ENCODE measurements at regions not wholly inside any gene's neighbourhood (a gene's known extent, or its start where the extent isn't known, plus 50 kb on each side); places are given as distances from the start of the nearest gene placed in this dataset.

DNA sequence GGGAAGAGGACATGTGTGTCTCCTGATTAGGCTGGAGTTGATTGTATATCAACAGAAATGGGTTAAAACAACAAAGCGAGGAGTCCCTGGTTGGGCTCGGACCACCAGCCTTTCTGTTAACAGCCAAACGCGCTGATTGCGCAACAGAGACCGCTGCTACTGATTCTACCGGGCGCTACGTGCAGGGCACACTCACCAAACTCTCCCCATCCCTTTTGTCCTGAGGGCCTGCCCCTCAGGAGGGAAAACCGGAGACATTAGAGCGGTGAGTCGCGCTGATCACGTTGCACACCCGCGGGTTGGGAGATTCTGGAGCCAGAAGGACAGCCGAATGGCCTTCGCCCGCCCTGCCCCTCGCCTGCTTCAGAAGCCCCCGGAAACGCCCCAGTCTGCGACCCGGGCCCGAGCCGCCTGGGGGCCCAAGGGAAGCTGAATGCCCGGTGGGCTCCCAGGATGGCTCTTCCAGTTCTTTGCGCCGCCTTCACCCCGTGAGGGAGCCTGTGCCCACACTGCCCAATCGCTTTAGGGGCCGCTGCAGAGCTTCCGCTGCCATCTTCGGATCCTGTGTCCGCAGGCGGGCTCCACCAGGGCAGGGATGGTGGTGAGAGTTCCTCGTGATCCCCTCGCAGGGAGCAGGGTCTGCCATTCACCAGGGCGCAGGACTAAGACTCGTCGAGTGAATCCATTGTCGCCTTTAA is 165.4 kb upstream of the NBPF11 start:
- Mint-ChIP-seq H3K4me1 (ENCODE audit: unreplicated experiment) (peaks cover 21% of the 10 kb centered on the region), H3K36me3 (ENCODE audit: low read depth, unreplicated experiment) (no peaks in the 10 kb centered on the region), H3K4me3 (ENCODE audit: unreplicated experiment) (peak overlapping the region; percentile 87), H3K27me3 (ENCODE audit: unreplicated experiment) (peaks cover 8% of the 10 kb centered on the region), H3K9me3 (ENCODE audit: unreplicated experiment) (no peaks in the 10 kb centered on the region), H3K27ac (ENCODE audit: unreplicated experiment) (no peak overlapping the region)
- no peak for DNase-seq (ENCODE audit: low spot score)
- TF ChIP-seq, protein P1, sequence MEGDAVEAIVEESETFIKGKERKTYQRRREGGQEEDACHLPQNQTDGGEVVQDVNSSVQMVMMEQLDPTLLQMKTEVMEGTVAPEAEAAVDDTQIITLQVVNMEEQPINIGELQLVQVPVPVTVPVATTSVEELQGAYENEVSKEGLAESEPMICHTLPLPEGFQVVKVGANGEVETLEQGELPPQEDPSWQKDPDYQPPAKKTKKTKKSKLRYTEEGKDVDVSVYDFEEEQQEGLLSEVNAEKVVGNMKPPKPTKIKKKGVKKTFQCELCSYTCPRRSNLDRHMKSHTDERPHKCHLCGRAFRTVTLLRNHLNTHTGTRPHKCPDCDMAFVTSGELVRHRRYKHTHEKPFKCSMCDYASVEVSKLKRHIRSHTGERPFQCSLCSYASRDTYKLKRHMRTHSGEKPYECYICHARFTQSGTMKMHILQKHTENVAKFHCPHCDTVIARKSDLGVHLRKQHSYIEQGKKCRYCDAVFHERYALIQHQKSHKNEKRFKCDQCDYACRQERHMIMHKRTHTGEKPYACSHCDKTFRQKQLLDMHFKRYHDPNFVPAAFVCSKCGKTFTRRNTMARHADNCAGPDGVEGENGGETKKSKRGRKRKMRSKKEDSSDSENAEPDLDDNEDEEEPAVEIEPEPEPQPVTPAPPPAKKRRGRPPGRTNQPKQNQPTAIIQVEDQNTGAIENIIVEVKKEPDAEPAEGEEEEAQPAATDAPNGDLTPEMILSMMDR (IDR thresholded peaks at IDR 0.05; ENCODE audit: unreplicated experiment), result no peak

DNA sequence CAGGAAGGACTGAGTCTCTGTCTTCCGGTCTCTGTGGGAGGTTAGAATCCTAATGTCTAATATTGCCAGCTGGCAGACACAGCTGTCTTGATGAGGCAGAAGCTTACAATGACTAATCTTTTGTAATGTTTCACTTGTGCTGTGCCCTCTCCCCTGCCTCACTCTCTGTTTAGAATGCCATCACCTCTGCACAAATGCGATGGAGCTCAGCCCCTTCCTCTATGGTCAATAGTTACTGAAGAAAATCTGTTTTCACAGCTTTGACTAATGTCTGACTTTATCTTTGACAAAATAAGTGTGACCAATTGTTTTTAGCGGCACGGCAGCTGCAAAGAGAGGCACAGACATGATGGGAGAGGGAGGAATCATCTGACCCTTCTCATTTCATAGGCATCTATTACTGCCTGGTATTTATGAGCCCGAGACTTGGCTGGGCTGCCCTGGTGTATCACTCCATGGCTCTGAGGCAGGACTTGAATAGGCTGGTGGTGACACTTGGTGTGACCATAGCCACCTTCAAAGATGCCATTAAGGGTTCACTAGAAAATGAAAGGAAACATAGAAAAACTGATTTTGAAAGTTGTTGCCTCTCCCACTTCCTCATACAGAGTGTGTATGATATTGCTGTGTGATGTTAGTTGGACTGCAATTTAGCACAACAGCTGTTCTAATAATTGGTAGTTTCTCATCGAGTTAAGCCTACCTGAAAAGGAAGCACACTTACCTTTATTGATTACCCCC is 163.2 kb upstream of the NBPF11 start:
- DNase-seq (ENCODE audit: low spot score), result no peak
- Mint-ChIP-seq H3K27ac (ENCODE audit: unreplicated experiment) (no peak overlapping the region), H3K9me3 (ENCODE audit: unreplicated experiment) (no peaks in the 10 kb centered on the region), H3K36me3 (ENCODE audit: low read depth, unreplicated experiment) (no peaks in the 10 kb centered on the region), H3K27me3 (ENCODE audit: unreplicated experiment) (peaks cover 10% of the 10 kb centered on the region), H3K4me3 (ENCODE audit: unreplicated experiment) (no peak overlapping the region), H3K4me1 (ENCODE audit: unreplicated experiment) (peaks cover 34% of the 10 kb centered on the region)
- TF ChIP-seq, protein P1 (IDR thresholded peaks at IDR 0.05; ENCODE audit: unreplicated experiment), result no peak

DNA sequence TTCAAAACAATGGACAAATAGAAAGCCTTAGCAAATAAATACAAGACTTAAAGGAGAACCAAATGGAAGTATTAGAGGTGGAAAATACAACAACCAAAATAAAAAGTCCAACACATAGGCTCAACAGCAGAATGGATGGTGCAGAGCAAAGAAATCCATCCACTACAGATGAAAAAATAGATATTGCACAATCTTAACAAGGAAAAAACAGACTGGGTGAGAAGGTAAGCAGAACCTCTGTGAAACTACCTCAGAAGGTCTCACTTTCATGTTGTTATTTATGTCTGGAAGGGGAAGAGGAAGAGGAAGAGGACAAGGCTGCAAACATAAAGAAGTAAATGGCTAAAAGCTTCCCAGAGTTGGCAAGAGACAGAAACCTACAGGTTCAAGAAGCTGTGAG is 158.7 kb upstream of the NBPF11 start:
- DNase-seq (ENCODE audit: low spot score), result no peak
- Mint-ChIP-seq H3K27me3 (ENCODE audit: unreplicated experiment) (peaks cover 6% of the 10 kb centered on the region), H3K9me3 (ENCODE audit: unreplicated experiment) (no peaks in the 10 kb centered on the region), H3K4me3 (ENCODE audit: unreplicated experiment) (no peak overlapping the region), H3K27ac (ENCODE audit: unreplicated experiment) (no peak overlapping the region), H3K4me1 (ENCODE audit: unreplicated experiment) (peaks cover 35% of the 10 kb centered on the region), H3K36me3 (ENCODE audit: low read depth, unreplicated experiment) (no peaks in the 10 kb centered on the region)
- TF ChIP-seq, protein P1 (IDR thresholded peaks at IDR 0.05; ENCODE audit: unreplicated experiment), result no peak

DNA sequence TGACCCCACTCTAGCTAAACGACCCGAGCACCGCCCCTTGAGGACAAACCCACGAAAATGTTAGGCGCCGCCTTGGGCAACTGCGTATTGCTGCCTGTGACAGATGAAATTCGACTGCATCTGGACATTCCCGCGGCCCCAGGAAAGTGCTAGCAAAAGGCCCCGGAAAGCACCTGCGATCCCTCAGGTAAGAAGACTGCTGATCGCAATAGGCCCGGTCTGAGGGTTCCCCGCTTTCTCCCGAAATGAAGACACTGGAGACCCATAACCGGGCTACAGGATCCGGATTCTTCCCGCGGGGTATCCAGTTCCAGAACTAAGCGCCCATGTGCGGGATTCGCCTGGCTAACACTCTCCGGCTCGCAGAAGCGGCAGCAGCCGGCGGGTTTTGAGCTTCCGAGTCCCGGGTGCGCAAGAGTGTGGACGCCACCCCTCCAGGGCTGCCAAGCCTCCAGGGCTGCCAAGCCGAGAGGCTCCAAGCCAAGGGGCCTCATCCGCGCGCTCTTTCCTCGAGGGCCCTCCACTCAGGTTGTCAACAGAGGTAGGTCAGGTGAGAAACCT is 157.9 kb upstream of the NBPF11 start:
- peaks cover 43% of the 10 kb centered on the region for H3K4me1 Mint-ChIP-seq (ENCODE audit: unreplicated experiment)
- no peak overlapping the region for H3K4me3 Mint-ChIP-seq (ENCODE audit: unreplicated experiment)
- no peak overlapping the region for H3K27ac Mint-ChIP-seq (ENCODE audit: unreplicated experiment)
- TF ChIP-seq, protein P1 (IDR thresholded peaks at IDR 0.05; ENCODE audit: unreplicated experiment), result no peak
- H3K9me3 Mint-ChIP-seq (ENCODE audit: unreplicated experiment), result no peaks in the 10 kb centered on the region
- peaks cover 6% of the 10 kb centered on the region for H3K27me3 Mint-ChIP-seq (ENCODE audit: unreplicated experiment)
- DNase-seq (ENCODE audit: low spot score), result peak; percentile 21
- H3K36me3 Mint-ChIP-seq (ENCODE audit: low read depth, unreplicated experiment), result no peaks in the 10 kb centered on the region
